Spleen (tissue), 11 donors: ENCODE measurements at regions not wholly inside any gene's neighbourhood (a gene's known extent, or its start where the extent isn't known, plus 50 kb on each side); places are given as distances from the start of the nearest gene placed in this dataset.

Experiments used
- DNase-seq: peaks from one replicate; pipeline ENCODE4 v3.0.0-alpha.2; 2020
- H3K27ac ChIP-seq, 8 donors: fragments of 200-600 bp; sonication (generic) in 7 of 8; 1 replicate in 4 of 8; 2 replicates in 4 of 8; pipeline versions ENCODE4 v1.5.0 to v1.8.0; 2016 to 2021; ENCODE audit warnings: inconsistent platforms in 4 of 8, mild to moderate bottlenecking in 4 of 8, moderate library complexity in 1 of 8
- H3K27me3 ChIP-seq, 7 donors: fragments of 200-600 bp; sonication (generic) in 6 of 7; replicated peaks in 1 of 7; 1 replicate in 4 of 7; 2 replicates in 3 of 7; pipeline versions ENCODE4 v1.5.0 to v1.8.0; 2016 to 2021; ENCODE audit warnings: inconsistent platforms in 3 of 7, mild to moderate bottlenecking in 1 of 7
- H3K36me3 ChIP-seq, 6 donors: fragments of 200-600 bp; sonication (generic) in 5 of 6; 1 replicate in 4 of 6; 2 replicates in 2 of 6; pipeline versions ENCODE4 v1.5.0 to v1.8.0; 2016 to 2021; ENCODE audit warnings: inconsistent platforms in 2 of 6
- H3K4me1 ChIP-seq, 6 donors: fragments of 200-600 bp; sonication (generic) in 5 of 6; 1 replicate in 3 of 6; 2 replicates in 3 of 6; pipeline versions ENCODE4 v1.5.0 to v1.8.0; 2016 to 2021; ENCODE audit warnings: inconsistent platforms in 3 of 6
- H3K4me3 ChIP-seq, 8 donors: fragments of 200-600 bp; sonication (generic) in 7 of 8; 1 replicate in 4 of 8; 2 replicates in 4 of 8; pipeline versions ENCODE4 v1.5.0 to v1.8.0; 2016 to 2021; ENCODE audit warnings: inconsistent platforms in 4 of 8, mild to moderate bottlenecking in 4 of 8, moderate library complexity in 2 of 8
- H3K9me3 ChIP-seq, 8 donors: fragments of 200-600 bp; sonication (generic) in 7 of 8; 1 replicate in 4 of 8; 2 replicates in 4 of 8; pipeline versions ENCODE4 v1.5.0 to v1.8.0; 2016 to 2021; ENCODE audit warnings: inconsistent platforms in 4 of 8
- POLR2A ChIP-seq, 3 donors: fragments of 450-650 bp; IDR thresholded peaks; one replicate each; pipeline ENCODE4 v1.5.1; 2017; ENCODE audit warnings: antibody characterized with exemption in 3 of 3, mild to moderate bottlenecking in 1 of 3
- POLR2AphosphoS5 ChIP-seq, 3 donors: sonication (generic); formaldehyde crosslinking; IDR thresholded peaks; one replicate each; pipeline ENCODE4 v1.5.1; 2017; ENCODE audit warnings: antibody characterized with exemption in 3 of 3
- WGBS, 5 donors: extraction: QIAGEN DNeasy Blood & Tissue Kit in 3 of 5; methylation state at CpG; one replicate each; pipeline versions ENCODE4 v1.1.5 to v1.1.7; 2013 to 2018; 5-methylcytosine and 5-hydroxymethylcytosine counted together
- intact Hi-C: fragments of 100-400 bp; cut with DNase I; formaldehyde crosslinking; loops from one replicate; pipeline ENCODE4 v1.15.0; 2023; ENCODE audit warnings: low total_unique reads
- TF ChIP-seq, protein P1 (sequence below), 11 experiments: fragments of 200-600 bp in 7 of 11; fragments of 450-650 bp in 4 of 11; sonication (generic) in 4 of 11; IDR thresholded peaks in 8 of 11; conservative IDR thresholded peaks in 3 of 11; 1 replicate in 7 of 11; 2 replicates in 4 of 11; pipeline versions ENCODE4 v1.4.0 to v1.8.0; 2016 to 2021; ENCODE audit warnings: antibody characterized with exemption in 11 of 11, inconsistent platforms in 4 of 11, mild to moderate bottlenecking in 1 of 11
- donor health status: healthy with polysubstance abuse.
- donor health status: DM: no; HTN: no; CAD: no; lungs with moderate emphysema.
- donor health status: DM: no; HTN: no; CAD: no.
- donor health status: Bipolar disorder and iron deficiency.
- donor health status: healthy.
- donor health status: DM: no; HTN: no; CAD: no.
- donor health status: DM: yes; HTN: yes; CAD: no.

- Histone ChIP-seq H3K4me3 (no peak overlapping the region), H3K9me3 (no peaks in the 10 kb centered on the region), H3K4me1 (no peaks in the 10 kb centered on the region), H3K27me3 (no peaks in the 10 kb centered on the region), H3K36me3 (no peaks in the 10 kb centered on the region), H3K27ac (no peak overlapping the region)
- WGBS, 5 donors: 80 to 89% (median 84%) methylated on average over 4 of the region's 4 CpGs
- intact Hi-C loops: no loop called here
- no peak for DNase-seq
- TF ChIP-seq, protein P1, sequence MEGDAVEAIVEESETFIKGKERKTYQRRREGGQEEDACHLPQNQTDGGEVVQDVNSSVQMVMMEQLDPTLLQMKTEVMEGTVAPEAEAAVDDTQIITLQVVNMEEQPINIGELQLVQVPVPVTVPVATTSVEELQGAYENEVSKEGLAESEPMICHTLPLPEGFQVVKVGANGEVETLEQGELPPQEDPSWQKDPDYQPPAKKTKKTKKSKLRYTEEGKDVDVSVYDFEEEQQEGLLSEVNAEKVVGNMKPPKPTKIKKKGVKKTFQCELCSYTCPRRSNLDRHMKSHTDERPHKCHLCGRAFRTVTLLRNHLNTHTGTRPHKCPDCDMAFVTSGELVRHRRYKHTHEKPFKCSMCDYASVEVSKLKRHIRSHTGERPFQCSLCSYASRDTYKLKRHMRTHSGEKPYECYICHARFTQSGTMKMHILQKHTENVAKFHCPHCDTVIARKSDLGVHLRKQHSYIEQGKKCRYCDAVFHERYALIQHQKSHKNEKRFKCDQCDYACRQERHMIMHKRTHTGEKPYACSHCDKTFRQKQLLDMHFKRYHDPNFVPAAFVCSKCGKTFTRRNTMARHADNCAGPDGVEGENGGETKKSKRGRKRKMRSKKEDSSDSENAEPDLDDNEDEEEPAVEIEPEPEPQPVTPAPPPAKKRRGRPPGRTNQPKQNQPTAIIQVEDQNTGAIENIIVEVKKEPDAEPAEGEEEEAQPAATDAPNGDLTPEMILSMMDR (IDR thresholded peaks at IDR 0.05 in 8 of 11, conservative IDR thresholded peaks at IDR 0.05 in 3 of 11): no peak
- no peak for TF ChIP-seq POLR2AphosphoS5 (IDR thresholded peaks at IDR 0.05)
- no peak for TF ChIP-seq POLR2A (IDR thresholded peaks at IDR 0.05)
Observed at GRCh38 chr10:8702181-8702580, 647.7 kb downstream of the GATA3 start.

GRCh38 chr10:8705415-8705814 lies 650.9 kb downstream of the GATA3 start:
- WGBS, 5 donors: 60 to 84% (median 79%) methylated on average over 3 of the region's 3 CpGs
- no peak for DNase-seq
- intact Hi-C loops: no loop called here

GRCh38 chr10:8712656-8713055 lies 658.2 kb downstream of the GATA3 start:
- peaks cover 0 to 6% (median 4%) of the 10 kb centered on the region in 8 donors for H3K9me3 ChIP-seq
- no peak overlapping the region for H3K4me3 ChIP-seq
- H3K27me3 ChIP-seq: no peaks in the 10 kb centered on the region
- H3K4me1 ChIP-seq: no peaks in the 10 kb centered on the region
- no peak overlapping the region for H3K27ac ChIP-seq
- no peaks in the 10 kb centered on the region for H3K36me3 ChIP-seq
- intact Hi-C loops: no loop called here
- TF ChIP-seq, protein P1 (IDR thresholded peaks at IDR 0.05 in 8 of 11, conservative IDR thresholded peaks at IDR 0.05 in 3 of 11): no peak
- TF ChIP-seq POLR2AphosphoS5 (IDR thresholded peaks at IDR 0.05): no peak
- no peak for TF ChIP-seq POLR2A (IDR thresholded peaks at IDR 0.05)
- 59 to 88% (median 79%) methylated on average over 4 of the region's 4 CpGs for WGBS, 5 donors
- no peak for DNase-seq

More at GRCh38 chr10:8705415-8705814, 650.9 kb downstream of the GATA3 start:
- Histone ChIP-seq H3K36me3 (no peaks in the 10 kb centered on the region), H3K27ac (no peak overlapping the region), H3K4me3 (no peak overlapping the region), H3K4me1 (no peaks in the 10 kb centered on the region), H3K9me3 (no peaks in the 10 kb centered on the region), H3K27me3 (no peaks in the 10 kb centered on the region)
- TF ChIP-seq POLR2AphosphoS5 (IDR thresholded peaks at IDR 0.05) (no peak), POLR2A (IDR thresholded peaks at IDR 0.05) (no peak)
- TF ChIP-seq, protein P1 (IDR thresholded peaks at IDR 0.05 in 8 of 11, conservative IDR thresholded peaks at IDR 0.05 in 3 of 11): no peak

GRCh38 chr10:8719971-8720370 lies 665.5 kb downstream of the GATA3 start:
- 83 to 92% (median 88%) methylated on average over 4 of the region's 4 CpGs for WGBS, 5 donors
- intact Hi-C loops: no loop called here
- Histone ChIP-seq H3K4me3 (no peak overlapping the region), H3K27ac (no peak overlapping the region), H3K9me3 (peaks cover 5 to 58% (median 43%) of the 10 kb centered on the region in 8 donors), H3K27me3 (no peaks in the 10 kb centered on the region), H3K36me3 (no peaks in the 10 kb centered on the region), H3K4me1 (no peaks in the 10 kb centered on the region)
- TF ChIP-seq, protein P1 (IDR thresholded peaks at IDR 0.05 in 8 of 11, conservative IDR thresholded peaks at IDR 0.05 in 3 of 11): no peak
- TF ChIP-seq POLR2AphosphoS5 (IDR thresholded peaks at IDR 0.05) (no peak), POLR2A (IDR thresholded peaks at IDR 0.05) (no peak)
- DNase-seq: no peak
